K562 (cell line): ENCODE measurements at regions not wholly inside any gene's neighbourhood (a gene's known extent, or its start where the extent isn't known, plus 50 kb on each side); places are given as distances from the start of the nearest gene placed in this dataset.

ENCODE experiments used
- KDM1A ChIP-seq, 2 experiments: fragments of 450-650 bp; IDR thresholded peaks; 2 replicates each; pipeline ENCODE4 v1.6.1; 2016; ENCODE audit warnings: mild to moderate bottlenecking in 2 of 2
- LEF1 ChIP-seq: fragments of 450-650 bp; IDR thresholded peaks from 2 replicates; pipeline ENCODE4 v1.6.1; 2016; ENCODE audit warnings: mild to moderate bottlenecking
- MTF1 ChIP-seq: fragments of 250-450 bp; sonication (Bioruptor Pico); IDR thresholded peaks from 2 replicates; pipeline ENCODE4 v1.9.0; 2021; ENCODE audit warnings: moderate library complexity, mild to moderate bottlenecking, inconsistent platforms, borderline replicate concordance
- REST ChIP-seq, 2 experiments: fragments of 450-650 bp; formaldehyde crosslinking in 1 of 2; IDR thresholded peaks; 2 replicates each; pipeline versions ENCODE4 v1.4.0 to v1.6.1; 2014 to 2020; ENCODE audit warnings: mild to moderate bottlenecking in 2 of 2, borderline replicate concordance in 1 of 2, low read depth in 1 of 2
- SMAD1 ChIP-seq: fragments of 150-350 bp; IDR thresholded peaks from 2 replicates; pipeline ENCODE4 v1.6.1; 2014; ENCODE audit warnings: low read length, low read depth; ENCODE audit not compliant: partially characterized antibody
- ZNF263 ChIP-seq: sonication (generic); formaldehyde crosslinking; IDR thresholded peaks from 2 replicates; pipeline ENCODE4 v1.8.0; 2022; ENCODE audit warnings: mild to moderate bottlenecking, missing genetic modification reagents, borderline replicate concordance

- TF ChIP-seq LEF1 (no peak), KDM1A (IDR thresholded peaks at IDR 0.05) (no peak), MTF1 (CRISPR knock-in tag) (no peak), SMAD1 (no peak), ZNF263 (no peak), REST (IDR thresholded peaks at IDR 0.05; ENCODE audit: borderline replicate concordance) (no peak), REST (CRISPR knock-in tag; IDR thresholded peaks at IDR 0.05; ENCODE audit: low read depth) (no peak)
Observed at GRCh38 chr12:105977652-105978051, 161.1 kb downstream of the NUAK1 start.
